ENCODE measurements at regions not wholly inside any gene's neighbourhood (a gene's known extent, or its start where the extent isn't known, plus 50 kb on each side); places are given as distances from the start of the nearest gene placed in this dataset.

DNA sequence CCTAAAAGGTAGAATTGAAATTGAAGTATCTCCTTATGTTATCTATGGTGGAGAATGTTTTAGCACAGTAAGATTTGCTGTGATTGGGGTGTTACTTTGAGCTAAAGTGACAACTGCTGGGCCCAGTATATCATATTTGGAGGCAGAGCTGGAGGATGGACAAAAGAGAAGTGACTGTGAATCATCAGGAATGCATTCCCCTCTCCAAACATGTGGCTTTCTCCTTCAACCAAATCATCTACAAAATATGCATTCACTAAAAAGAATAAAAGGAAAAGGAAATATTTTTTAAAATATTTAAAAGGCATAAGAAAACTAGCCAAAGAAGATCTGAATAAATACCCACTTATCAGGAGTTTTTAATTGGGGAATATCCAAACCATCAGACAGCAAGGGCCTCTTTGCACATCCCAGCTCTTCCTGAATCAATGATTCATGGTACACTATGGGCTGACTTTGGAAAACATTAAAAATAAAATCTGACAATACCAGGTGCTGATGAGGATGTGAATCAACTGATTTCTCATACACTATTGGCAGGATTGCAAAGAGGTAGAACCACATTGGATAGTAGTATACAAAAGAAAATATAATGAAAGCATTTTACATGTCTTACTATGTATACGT, 671.7 kb upstream of the NR3C2 start:
- TF ChIP-seq SUZ12 (IDR thresholded peaks at IDR 0.05; ENCODE audit: extremely low read depth, insufficient read depth, insufficient read length) (no peak), ZNF274 (IDR thresholded peaks at IDR 0.05; ENCODE audit: low read depth, low read length) (no peak), YY1 (IDR thresholded peaks at IDR 0.05; ENCODE audit: insufficient read depth, insufficient read length) (no peak)

Measured in NT2/D1 (cell line).